BJ (cell line): ENCODE measurements at regions not wholly inside any gene's neighbourhood (a gene's known extent, or its start where the extent isn't known, plus 50 kb on each side); places are given as distances from the start of the nearest gene placed in this dataset.
"Not testable (repeated sequence)": the region's sequence is repeated elsewhere in the genome, so short reads cannot be mapped to it uniquely, and the experiment has no call there.

Experiments used
- CTCF ChIA-PET: fragments of 350-600 bp; formaldehyde crosslinking; extraction: SDS; loops from one replicate; lab custom pipeline; 2021; ENCODE audit warnings: antibody characterized with exemption, inconsistent platforms; lab: Yijun Ruan, JAX
- POLR2A ChIA-PET: fragments of 300-600 bp; sonication (Branson Sonifier 250); formaldehyde crosslinking; extraction: SDS; loops from one replicate; lab custom pipeline; 2021; ENCODE audit warnings: antibody characterized with exemption; lab: Charles Lee
- DNase-seq: peaks from one replicate; pipeline ENCODE4 v3.0.0-alpha.2; 2011; ENCODE audit warnings: low read depth
- H3K27me3 ChIP-seq: 2 replicates; pipeline ENCODE4 v1.6.0; 2011; ENCODE audit warnings: low read length; ENCODE audit not compliant: control insufficient read depth, insufficient read depth
- H3K36me3 ChIP-seq: 2 replicates; pipeline ENCODE4 v1.5.1; 2011; ENCODE audit warnings: low read length; ENCODE audit not compliant: control insufficient read depth, insufficient read depth
- H3K4me3 ChIP-seq: 2 replicates; pipeline ENCODE4 v1.5.1; 2011; ENCODE audit warnings: low read depth, mild to moderate bottlenecking, control low read depth, low read length
- TF ChIP-seq, protein P1 (sequence below): IDR thresholded peaks from 2 replicates; pipeline ENCODE4 v1.5.1; 2011; ENCODE audit warnings: low read depth, mild to moderate bottlenecking, control low read depth, inconsistent platforms, low read length, moderate library complexity; ENCODE audit not compliant: insufficient read depth

DNA sequence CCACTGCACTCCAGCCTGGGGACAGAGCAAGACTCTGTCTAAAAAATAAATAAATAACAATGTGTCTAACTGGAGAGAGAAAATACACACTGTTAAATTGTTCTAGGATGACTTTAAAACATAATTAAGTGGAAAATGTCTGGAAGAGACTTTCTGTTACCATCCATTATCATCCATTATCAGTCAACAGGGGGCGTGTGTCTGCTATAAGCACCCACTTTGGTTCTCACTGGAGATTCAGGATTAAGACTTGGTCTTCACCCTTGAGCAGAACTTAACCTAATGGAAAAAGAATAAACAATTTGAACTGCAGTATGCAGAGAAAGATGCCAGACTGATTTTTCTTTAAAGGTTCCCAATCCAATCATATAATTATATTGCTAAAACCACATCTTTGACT, 999.8 kb upstream of the GYPC start:
- CTCF ChIA-PET = interaction anchor here (0.7 kb wide), 1 partner anchor 76 kb away, joined by 4 read pairs; no protein-coding TSS in a partner anchor
- no peaks in the 10 kb centered on the region for H3K36me3 ChIP-seq
- TF ChIP-seq, protein P1, sequence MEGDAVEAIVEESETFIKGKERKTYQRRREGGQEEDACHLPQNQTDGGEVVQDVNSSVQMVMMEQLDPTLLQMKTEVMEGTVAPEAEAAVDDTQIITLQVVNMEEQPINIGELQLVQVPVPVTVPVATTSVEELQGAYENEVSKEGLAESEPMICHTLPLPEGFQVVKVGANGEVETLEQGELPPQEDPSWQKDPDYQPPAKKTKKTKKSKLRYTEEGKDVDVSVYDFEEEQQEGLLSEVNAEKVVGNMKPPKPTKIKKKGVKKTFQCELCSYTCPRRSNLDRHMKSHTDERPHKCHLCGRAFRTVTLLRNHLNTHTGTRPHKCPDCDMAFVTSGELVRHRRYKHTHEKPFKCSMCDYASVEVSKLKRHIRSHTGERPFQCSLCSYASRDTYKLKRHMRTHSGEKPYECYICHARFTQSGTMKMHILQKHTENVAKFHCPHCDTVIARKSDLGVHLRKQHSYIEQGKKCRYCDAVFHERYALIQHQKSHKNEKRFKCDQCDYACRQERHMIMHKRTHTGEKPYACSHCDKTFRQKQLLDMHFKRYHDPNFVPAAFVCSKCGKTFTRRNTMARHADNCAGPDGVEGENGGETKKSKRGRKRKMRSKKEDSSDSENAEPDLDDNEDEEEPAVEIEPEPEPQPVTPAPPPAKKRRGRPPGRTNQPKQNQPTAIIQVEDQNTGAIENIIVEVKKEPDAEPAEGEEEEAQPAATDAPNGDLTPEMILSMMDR = no peak
- H3K27me3 ChIP-seq = no peaks in the 10 kb centered on the region
- no peak overlapping the region for H3K4me3 ChIP-seq
- POLR2A ChIA-PET = no interaction called here
- DNase-seq = no peak

DNA sequence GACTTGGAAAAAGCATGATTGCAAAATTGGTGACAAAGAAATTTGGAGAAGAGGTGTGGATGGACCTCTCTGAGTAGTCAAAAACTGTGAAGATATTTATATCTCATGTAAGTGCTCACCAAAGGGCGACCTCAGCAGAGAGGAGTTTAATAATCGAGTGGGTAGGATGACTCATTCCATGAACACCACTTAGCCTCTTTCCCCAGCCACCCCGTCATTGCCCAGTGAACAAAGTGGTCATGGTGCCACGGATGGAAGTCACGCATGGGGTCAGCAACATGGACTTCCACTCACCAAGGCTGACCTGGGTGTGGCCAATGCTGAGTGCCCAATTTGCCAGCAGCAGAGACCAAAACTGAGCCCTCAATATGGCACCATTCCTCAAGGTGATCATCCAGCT, 997.4 kb upstream of the GYPC start:
- Histone ChIP-seq H3K27me3 (no peaks in the 10 kb centered on the region), H3K36me3 (no peaks in the 10 kb centered on the region), H3K4me3 (no peak overlapping the region)
- no peak for DNase-seq
- ChIA-PET CTCF (no interaction called here), POLR2A (no interaction called here)
- TF ChIP-seq, protein P1 = no peak

DNA sequence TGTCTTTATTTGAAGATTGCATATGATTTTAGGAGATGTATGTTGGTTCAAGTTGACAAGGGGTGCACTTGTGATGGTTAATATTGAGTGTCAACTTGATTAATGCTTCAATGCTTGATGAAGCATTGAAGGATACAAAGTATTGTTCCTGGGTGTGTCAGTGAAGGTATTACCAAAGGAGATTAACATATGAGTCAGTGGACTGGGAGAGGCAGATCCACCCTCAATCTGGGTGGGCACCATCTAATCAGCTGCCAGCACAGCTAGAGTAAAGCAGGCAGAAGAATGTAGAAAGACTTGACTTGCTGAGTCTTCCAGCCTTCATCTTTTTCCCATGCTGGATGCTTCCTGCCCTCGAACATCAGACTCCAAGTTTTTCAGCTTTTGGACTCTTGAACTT, 995.6 kb upstream of the GYPC start:
- H3K27me3 ChIP-seq, POLR2A ChIA-PET, H3K4me3 ChIP-seq, H3K36me3 ChIP-seq, CTCF ChIA-PET, DNase-seq: not testable (repeated sequence)

GRCh38 chr2:125667630-125668029, 988.3 kb upstream of the GYPC start:
- H3K4me3 ChIP-seq = no peak overlapping the region
- no peak for DNase-seq
- ChIA-PET POLR2A (no interaction called here), CTCF (no interaction called here)
- TF ChIP-seq, protein P1 = no peak
- no peaks in the 10 kb centered on the region for H3K27me3 ChIP-seq
- H3K36me3 ChIP-seq = no peaks in the 10 kb centered on the region

GRCh38 chr2:125679903-125680302, 976.1 kb upstream of the GYPC start:
- Histone ChIP-seq H3K27me3 (no peaks in the 10 kb centered on the region), H3K4me3 (no peak overlapping the region), H3K36me3 (no peaks in the 10 kb centered on the region)
- ChIA-PET CTCF (interaction anchor here (0.5 kb wide), 1 partner anchor 789 kb away, joined by 3 read pairs; no protein-coding TSS in a partner anchor), POLR2A (no interaction called here)
- no peak for DNase-seq
- TF ChIP-seq, protein P1 = no peak

DNA sequence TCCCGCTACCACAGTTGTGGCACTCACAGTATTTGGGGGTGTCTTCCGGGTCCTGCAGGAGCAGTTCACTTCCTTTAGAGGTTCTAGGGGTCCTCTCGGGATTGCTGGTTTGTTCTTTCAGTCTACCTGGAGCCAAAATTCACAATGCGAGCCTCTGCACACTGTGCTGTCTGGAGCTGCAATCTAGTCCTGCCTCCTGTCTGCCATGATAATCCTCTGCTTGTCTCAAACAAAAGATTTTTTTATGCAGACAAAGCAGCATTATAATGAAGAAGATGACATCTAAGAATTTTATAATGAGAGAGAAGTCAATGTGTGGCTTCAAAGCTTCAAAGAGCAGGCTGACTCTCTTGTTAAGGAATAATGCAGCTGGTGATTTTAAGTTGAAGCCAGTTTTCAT, 975.1 kb upstream of the GYPC start:
- H3K27me3 ChIP-seq = no peaks in the 10 kb centered on the region
- DNase-seq = no peak
- TF ChIP-seq, protein P1 = no peak
- POLR2A ChIA-PET = no interaction called here
- CTCF ChIA-PET = no interaction called here
- no peak overlapping the region for H3K4me3 ChIP-seq
- no peaks in the 10 kb centered on the region for H3K36me3 ChIP-seq
